IPS-18c (cell line): ENCODE measurements at regions not wholly inside any gene's neighbourhood (a gene's known extent, or its start where the extent isn't known, plus 50 kb on each side); places are given as distances from the start of the nearest gene placed in this dataset.

ENCODE experiments used
- H3K4me3 ChIP-seq: 2 replicates; pipeline ENCODE4 v1.7.0; 2013; ENCODE audit warnings: low read depth, mild to moderate bottlenecking, low read length, moderate library complexity; ENCODE audit not compliant: insufficient read depth
- H3K9me3 ChIP-seq: one replicate; pipeline ENCODE4 v1.6.1; 2013; ENCODE audit warnings: mild to moderate bottlenecking, low read length, moderate library complexity; ENCODE audit not compliant: control insufficient read depth, insufficient read depth

DNA sequence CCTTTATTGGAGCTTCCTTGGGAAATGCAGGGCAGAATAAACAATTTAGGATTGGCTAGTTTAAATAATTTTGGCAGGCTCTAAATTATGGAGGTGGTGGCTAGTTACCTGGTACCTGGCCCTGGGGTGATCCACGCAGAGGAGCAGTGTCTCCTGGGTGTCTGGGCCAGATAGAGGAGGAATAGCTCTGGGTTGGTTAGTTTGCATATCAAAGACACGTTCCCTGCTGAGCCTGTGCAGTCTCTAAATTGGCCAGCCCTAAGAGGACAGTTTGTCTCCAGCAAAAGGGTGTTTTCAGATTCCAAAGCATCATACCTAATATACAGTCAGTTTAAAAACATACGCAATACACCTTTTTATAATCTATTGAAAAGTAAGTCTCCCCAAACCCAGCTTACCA is 333.3 kb upstream of the TPM1 start:
- no peaks in the 10 kb centered on the region for H3K9me3 ChIP-seq
- no peak overlapping the region for H3K4me3 ChIP-seq

DNA sequence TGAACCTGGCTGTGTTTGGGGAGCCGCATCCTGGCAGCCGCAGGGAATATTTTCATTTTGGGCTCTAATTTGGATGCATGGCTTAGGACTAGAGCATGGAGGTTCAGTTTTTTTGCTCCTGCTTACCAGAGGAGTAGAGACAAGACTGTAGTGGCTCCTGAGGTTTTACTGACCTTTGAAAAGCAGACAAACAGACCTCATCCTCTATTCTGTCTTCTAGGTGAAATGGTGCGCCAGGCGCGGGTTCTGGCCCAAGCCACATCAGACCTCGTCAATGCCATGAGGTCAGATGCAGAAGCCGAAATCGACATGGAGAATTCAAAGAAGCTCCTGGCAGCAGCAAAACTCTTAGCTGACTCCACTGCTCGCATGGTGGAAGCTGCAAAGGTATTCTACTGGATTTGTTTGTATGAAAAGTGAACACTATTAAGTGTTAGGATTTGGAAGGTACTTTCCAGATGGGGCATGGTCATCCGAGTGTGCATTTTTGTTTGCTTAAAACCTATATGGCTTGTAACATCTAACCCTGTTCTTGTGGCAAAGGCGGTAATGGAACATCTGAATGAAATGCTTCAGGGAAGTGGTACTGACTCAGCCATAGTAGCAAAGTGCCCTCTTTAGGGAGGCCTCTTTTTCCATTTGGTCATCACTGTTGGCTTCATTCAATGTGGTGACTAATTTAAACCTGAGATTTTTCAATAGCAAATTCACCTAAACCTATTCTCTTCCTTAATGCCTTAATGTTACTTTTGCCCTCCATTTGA is 330.7 kb upstream of the TPM1 start:
- Histone ChIP-seq H3K4me3 (no peak overlapping the region), H3K9me3 (no peaks in the 10 kb centered on the region)

DNA sequence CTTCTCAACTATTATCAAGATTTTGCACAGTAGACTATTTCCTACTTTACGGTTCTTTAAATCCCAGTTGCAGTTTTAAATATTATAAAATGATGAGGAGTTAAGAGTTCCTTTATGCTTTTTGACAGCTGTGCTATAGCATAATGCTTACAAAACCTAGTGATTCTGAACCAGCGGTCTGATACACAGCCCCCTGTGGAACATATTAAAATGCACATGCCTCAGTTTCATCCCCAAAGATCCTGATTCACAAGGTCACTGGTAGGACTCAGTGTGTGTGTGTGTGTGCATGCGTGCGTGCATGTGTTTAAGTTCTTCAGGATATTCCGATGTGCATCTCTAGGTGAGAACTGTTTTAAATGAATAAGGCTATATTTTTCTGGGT is 330.1 kb upstream of the TPM1 start:
- H3K9me3 ChIP-seq = no peaks in the 10 kb centered on the region

DNA sequence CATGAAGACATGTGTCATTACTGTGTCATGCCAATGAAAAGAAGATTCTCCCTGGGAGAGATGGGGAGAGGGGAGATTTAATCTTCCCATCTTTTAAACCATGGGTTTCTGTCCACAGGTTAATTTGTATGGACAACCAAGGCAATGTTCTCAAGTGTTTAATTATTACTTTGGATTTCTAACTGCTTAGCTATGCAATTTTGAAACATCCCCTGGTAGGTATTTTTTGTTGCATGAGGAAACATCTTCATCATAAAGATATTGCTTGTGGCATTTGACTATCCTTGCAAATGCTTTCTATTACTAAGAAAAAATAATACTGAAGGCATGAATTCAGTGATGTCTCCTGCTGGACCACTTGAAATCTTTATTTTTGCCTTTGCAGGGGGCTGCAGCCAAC is 326.6 kb upstream of the TPM1 start:
- no peak overlapping the region for H3K4me3 ChIP-seq
- no peaks in the 10 kb centered on the region for H3K9me3 ChIP-seq

More for the DNA sequence above, 330.1 kb upstream of the TPM1 start:
- no peak overlapping the region for H3K4me3 ChIP-seq

DNA sequence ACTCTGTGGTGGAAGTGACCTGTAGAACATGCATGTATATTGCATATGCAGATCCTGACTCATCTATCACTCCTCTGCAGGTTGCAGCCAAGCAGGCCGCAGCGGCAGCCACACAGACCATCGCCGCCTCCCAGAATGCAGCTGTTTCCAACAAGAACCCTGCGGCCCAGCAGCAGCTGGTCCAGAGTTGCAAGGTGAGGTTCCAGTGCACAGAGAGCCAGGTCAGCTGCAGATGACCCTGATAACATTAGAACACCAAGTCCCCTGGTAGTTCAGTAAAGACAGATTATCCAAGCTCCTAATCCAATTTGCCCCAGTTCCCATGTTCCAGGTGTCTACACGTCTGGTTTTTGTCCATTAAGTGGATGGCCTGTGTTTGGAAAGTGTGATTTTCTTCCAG is 325.1 kb upstream of the TPM1 start:
- Histone ChIP-seq H3K4me3 (no peak overlapping the region), H3K9me3 (no peaks in the 10 kb centered on the region)

DNA sequence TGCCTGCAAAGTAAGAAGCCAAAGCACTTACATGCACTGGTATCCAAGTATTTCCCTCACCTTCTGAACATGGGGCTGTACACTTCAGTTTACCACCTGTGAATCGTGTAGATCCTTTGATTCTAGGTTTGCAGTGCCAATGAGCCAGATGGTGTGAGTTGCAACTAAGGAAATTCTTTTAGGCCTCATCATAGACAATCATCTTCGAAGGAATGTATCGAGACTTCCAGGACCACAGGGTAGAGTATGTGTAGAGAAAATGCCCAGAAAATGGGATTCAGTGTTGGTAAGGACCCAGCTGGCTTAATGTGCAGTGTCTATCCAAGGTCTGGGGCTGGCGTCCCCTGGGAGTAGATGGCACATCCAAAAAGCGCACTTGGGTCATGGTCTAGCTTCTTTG is 323.2 kb upstream of the TPM1 start:
- Histone ChIP-seq H3K9me3 (no peaks in the 10 kb centered on the region), H3K4me3 (no peak overlapping the region)

DNA sequence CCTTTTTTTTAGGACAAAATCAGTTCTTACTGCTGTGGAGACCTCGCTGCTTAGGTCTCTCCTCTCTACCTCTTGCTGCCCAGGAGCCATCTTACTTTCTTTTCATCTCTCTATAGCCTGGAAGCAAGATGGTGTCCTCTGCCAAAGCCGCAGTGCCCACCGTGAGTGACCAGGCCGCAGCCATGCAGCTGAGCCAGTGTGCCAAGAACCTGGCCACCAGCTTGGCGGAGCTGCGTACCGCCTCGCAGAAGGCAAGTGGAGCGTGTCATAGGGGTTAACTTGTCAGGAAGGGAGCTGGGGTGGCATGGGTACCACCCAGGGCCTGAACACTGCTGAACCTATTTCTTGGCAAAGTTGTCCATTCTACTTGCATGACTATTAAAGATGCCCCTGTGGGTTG is 320.3 kb upstream of the TPM1 start:
- Histone ChIP-seq H3K4me3 (no peak overlapping the region), H3K9me3 (no peaks in the 10 kb centered on the region)

DNA sequence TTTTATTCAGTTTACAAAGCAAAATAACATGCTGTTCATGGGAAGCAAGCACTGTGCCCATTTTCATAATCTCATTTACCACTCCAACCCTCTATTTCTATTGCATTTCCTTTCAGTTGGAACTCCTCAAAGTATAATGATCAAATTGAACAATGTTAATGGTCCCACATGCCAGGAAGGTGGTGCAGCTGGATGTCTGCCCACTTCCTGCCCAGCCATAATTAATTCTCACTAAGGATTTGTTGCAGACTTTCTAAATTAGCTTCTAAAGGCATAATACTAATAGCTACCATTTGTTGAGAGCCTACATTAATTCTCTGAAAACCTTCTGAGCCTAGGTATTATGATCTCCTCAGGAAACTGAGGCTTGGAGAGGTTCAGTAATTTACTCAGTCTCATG is 316.1 kb upstream of the TPM1 start:
- Histone ChIP-seq H3K4me3 (no peak overlapping the region), H3K9me3 (no peaks in the 10 kb centered on the region)

DNA sequence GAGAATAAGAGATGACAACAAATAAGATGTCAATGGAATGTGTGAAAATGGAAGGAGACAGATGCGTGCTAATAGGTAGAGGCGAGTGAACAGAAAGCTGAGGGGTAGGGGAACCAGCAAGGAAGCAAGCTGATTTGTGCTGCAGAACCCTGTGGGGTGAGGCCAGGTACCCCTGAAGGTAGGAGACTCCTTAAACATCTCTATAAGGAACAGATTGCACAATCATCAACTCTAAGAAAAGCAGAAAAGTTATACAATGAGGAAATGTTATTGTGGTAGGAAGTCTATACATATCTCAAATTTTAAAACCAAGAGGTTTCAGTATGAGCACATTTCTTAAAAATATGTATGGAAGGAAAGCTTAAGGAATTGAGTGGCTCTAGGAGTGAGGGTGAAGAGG is 315.0 kb upstream of the TPM1 start:
- H3K9me3 ChIP-seq = no peaks in the 10 kb centered on the region
- no peak overlapping the region for H3K4me3 ChIP-seq

DNA sequence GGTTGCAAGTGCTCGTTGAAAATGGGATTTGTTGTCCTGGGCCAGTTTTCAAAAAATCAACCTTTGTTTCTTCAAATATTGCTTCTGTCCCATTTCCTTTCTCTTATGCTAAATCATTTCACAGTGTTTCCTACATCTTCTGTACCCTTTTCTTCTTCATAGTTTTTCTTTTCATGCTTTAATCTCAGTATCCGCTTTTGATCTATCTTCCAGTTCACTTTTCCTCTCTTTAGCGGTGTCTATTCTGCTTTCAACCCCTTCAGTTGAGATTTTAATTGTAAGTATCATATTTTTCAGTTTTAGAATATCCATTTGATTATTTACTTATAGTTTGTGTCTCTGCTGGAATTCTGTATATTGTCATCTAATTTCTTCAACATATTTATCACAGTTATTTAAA is 311.7 kb upstream of the TPM1 start:
- Histone ChIP-seq H3K4me3 (no peak overlapping the region), H3K9me3 (no peaks in the 10 kb centered on the region)

DNA sequence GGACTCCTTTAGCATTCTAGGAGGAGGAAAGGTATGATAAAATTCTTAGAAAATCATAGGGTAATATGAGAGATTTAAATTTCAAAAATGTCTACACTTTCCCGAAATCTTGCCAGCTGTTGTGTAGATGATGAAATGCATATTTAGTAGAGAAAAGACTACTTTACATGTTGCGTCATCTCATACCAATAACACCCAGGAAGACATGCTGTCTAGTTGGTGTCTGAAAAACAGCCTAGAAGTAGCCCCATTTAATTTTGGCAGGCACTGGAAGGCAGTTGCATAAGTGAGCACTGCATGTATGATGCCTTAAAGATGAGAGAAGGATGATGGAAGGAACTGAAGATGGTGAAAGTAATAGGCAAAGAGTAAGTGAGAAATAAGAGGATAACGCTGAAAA is 310.5 kb upstream of the TPM1 start:
- no peaks in the 10 kb centered on the region for H3K9me3 ChIP-seq
- no peak overlapping the region for H3K4me3 ChIP-seq

DNA sequence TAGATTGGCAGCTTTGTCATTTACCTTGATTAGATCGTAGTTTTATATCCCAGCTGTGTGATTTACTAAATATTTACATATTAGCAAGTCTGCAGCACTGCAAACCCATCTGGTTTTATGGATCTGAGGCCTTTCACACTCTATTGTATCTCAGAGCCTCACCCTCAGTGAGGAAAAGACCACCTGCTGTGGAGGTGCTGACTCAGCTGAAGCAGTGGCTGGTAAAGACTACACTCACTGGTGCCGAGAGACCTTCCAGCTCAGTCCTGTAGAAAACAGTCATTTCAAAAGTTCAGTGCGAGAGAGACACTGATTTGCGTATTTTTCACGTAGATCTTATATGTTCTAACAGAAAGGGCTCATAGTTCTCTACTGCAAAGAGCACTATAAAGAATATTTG is 307.8 kb upstream of the TPM1 start:
- no peak overlapping the region for H3K4me3 ChIP-seq

DNA sequence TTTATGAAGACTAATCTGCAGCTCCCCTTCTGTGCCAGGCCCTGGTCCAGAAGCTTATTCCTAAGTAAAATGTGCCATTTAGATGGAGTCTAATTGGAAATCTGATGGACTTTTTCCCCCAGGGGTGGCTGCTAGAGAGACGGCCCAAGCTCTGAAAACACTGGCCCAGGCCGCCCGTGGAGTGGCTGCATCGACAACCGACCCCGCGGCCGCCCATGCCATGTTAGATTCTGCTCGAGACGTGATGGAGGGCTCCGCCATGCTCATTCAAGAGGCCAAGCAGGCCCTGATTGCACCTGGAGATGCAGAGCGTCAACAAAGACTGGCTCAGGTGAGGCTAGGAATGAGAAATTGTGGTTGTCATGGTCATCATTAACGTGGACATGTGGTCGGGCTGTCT is 305.8 kb upstream of the TPM1 start:
- Histone ChIP-seq H3K4me3 (no peak overlapping the region), H3K9me3 (no peaks in the 10 kb centered on the region)

More for the DNA sequence above, 307.8 kb upstream of the TPM1 start:
- no peaks in the 10 kb centered on the region for H3K9me3 ChIP-seq

DNA sequence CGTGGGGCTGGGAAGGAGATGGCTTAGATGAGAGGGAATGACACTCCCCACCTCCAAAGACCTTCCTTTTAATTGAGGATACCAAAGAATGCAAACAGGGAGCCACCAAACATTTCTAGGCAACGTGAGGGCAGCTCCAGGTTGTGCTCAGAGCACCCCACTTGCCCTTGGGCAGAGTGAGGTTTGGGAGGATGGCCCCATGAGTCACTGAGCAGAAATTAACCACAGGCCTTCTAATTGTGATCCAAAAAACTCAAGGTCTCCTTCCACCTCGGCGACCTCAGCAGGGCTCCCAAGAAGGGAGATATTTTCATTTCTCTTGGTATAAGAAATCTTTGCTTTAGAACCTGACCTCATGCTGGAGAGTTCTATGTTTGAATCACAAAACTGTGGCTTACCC is 305.0 kb upstream of the TPM1 start:
- Histone ChIP-seq H3K9me3 (no peaks in the 10 kb centered on the region), H3K4me3 (no peak overlapping the region)

DNA sequence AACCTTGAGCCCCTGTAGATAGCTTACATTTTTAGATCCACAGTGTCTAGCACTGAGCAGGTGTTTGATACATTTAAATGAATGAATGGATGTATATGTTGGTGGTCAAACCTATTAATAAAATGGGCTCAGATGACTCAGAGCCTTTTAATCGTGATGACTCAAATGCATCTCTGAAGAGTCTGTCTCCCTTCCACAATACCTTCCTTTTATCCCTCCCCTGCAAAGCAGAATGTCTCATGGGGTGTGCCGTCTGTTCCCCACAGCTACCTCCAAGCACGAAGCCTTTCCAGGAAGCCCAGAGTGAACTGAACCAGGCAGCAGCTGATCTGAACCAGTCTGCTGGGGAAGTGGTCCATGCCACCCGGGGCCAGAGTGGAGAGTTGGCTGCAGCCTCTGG is 303.5 kb upstream of the TPM1 start:
- Histone ChIP-seq H3K9me3 (no peaks in the 10 kb centered on the region), H3K4me3 (no peak overlapping the region)

DNA sequence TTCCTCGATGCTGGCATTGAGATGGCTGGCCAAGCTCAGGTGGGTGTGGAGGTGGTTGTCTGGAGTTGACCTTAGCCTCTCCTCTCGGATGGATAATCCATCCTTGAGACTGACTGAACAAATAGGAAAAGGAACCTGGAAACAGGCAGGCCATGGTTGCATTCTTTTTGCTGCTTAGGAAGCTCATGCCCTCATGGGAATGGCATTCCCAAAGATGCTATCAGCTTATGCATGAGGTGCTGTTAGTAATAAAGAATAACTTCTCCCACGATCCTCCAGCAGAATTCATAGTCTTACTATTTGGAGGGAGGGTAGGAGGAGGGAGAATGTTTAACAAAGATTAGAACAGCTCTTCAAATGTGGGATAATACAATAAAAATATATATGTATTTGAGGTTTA is 303.0 kb upstream of the TPM1 start:
- H3K4me3 ChIP-seq = no peak overlapping the region
- H3K9me3 ChIP-seq = no peaks in the 10 kb centered on the region

DNA sequence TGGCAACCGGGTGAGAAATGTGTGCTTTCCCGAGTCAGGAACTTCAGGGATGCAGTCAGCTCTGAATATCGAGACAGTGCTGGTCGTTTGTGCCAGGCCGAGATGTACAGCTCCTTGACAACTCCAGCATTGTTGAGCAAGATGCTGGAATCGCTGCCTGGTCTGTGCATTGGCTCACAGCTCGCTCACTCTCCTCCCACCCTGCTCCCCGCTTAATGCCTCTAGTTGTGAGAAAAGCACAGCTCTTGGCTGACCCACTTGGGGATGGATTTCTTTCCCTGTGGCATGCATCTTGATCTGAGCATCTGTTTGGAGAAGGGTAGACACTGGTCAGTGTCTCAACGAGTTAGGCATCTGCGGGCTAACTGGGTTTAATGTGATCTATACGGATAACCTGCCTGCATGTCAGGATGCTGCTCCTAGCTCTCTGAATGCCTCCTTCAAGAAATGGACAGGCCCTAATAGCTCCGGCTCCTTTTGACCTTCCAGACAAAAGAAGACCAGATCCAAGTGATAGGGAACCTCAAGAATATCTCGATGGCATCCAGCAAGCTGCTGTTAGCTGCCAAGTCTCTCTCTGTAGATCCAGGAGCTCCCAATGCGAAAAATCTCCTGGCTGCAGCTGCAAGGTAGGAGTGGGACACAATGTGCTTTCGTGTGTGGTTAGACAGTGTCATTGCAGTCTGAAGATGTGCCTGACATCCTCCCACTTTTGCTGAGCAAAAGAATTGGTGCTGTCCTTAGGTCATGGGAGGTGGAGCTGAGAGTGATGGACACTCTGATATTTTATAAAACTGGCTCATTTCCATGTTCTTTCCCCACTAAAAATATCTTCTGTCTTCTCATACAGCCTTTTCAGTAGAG is 302.2 kb upstream of the TPM1 start:
- Histone ChIP-seq H3K9me3 (no peaks in the 10 kb centered on the region), H3K4me3 (no peak overlapping the region)

DNA sequence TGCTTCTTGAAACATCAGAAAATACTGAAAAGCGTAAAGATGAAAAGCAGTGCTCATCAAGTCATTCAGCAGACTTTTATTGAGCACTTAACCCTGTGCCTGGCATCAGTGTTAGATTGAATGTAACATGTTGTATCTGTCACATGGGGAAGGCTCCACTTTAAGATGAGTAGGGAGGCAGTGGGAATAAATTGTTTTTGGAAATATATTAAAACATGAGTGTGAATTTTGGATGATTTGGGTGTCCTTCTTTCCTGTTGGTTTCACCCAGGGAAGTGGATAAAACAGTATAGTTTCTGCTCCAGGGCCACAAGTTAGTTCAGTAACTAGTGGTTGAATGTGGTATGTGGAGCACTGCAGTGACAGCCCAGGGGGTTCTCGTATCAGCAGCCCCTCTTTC is 301.4 kb upstream of the TPM1 start:
- Histone ChIP-seq H3K9me3 (no peaks in the 10 kb centered on the region), H3K4me3 (no peak overlapping the region)
